Esophagus (tissue), 2 donors: ENCODE measurements at regions not wholly inside any gene's neighbourhood (a gene's known extent, or its start where the extent isn't known, plus 50 kb on each side); places are given as distances from the start of the nearest gene placed in this dataset.
"Not testable (repeated sequence)": the region's sequence is repeated elsewhere in the genome, so short reads cannot be mapped to it uniquely, and the experiment has no call there.

ENCODE experiments used
- H3K27ac ChIP-seq, 2 donors: one replicate each; pipeline ENCODE4 v1.5.1; 2013; ENCODE audit warnings: low read depth in 2 of 2, mild to moderate bottlenecking in 2 of 2, inconsistent platforms in 1 of 2, low read length in 1 of 2, moderate library complexity in 1 of 2
- H3K27me3 ChIP-seq, 2 donors: one replicate each; pipeline ENCODE4 v1.6.1; 2013; ENCODE audit warnings: low read length in 2 of 2, control low read depth in 1 of 2, mild to moderate bottlenecking in 1 of 2; ENCODE audit not compliant: insufficient read depth in 2 of 2, control insufficient read depth in 1 of 2
- H3K36me3 ChIP-seq, 2 donors: one replicate each; pipeline ENCODE4 v1.6.1; 2013; ENCODE audit warnings: low read length in 1 of 2; ENCODE audit not compliant: control insufficient read depth in 2 of 2, insufficient read depth in 2 of 2
- H3K4me1 ChIP-seq, 2 donors: one replicate each; pipeline ENCODE4 v1.6.1; 2013; ENCODE audit warnings: low read length in 1 of 2; ENCODE audit not compliant: control insufficient read depth in 2 of 2, insufficient read depth in 2 of 2
- H3K4me3 ChIP-seq, 2 donors: one replicate each; pipeline ENCODE4 v1.5.1; 2013; ENCODE audit warnings: low read length in 2 of 2, mild to moderate bottlenecking in 2 of 2, low read depth in 1 of 2, moderate library complexity in 1 of 2
- H3K9me3 ChIP-seq, 2 donors: one replicate each; pipeline ENCODE4 v1.6.1; 2013; ENCODE audit warnings: mild to moderate bottlenecking in 2 of 2, low read depth in 1 of 2, low read length in 1 of 2, moderate library complexity in 1 of 2; ENCODE audit not compliant: control insufficient read depth in 2 of 2, insufficient read depth in 1 of 2
- WGBS, 2 donors: extraction: QIAGEN DNeasy Blood & Tissue Kit; methylation state at CpG; one replicate each; pipeline ENCODE4 v1.1.7; 2013; 5-methylcytosine and 5-hydroxymethylcytosine counted together
- donor health status: healthy with polysubstance abuse.
- donor health status: Bipolar disorder and iron deficiency.

DNA sequence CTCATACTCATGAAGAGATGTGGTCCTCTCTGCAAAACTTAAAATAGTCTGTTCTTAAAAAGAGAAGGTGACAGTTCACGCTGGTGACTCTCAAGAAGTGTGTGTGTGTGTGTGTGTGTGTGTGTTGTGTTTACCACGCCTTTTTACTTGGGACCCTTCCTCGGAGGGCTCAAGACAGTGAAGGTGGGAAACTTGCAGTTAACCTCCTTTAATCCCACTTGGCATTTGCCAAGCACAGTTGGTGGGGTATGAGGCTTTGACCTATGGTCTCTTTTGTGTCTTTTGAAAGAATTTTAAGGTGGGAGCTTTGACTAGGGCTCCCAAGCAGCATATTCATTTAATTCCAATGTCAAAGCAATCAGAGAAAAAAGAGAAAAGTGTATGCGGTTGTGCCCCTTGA, 395.8 kb downstream of the TFAP2B start:
- WGBS, 2 donors, result 58 to 69% methylated on average over 4 of the region's 4 CpGs

GRCh38 chr6:51218181-51218580, 399.5 kb downstream of the TFAP2B start:
- H3K36me3 ChIP-seq, result no peaks in the 10 kb centered on the region
- WGBS, 2 donors, result 80 to 88% methylated on average over 3 of the region's 3 CpGs

More for the DNA sequence above, 395.8 kb downstream of the TFAP2B start:
- Histone ChIP-seq H3K27me3 (no peaks in the 10 kb centered on the region), H3K27ac (no peak overlapping the region), H3K4me3 (no peak overlapping the region), H3K4me1 (no peaks in the 10 kb centered on the region), H3K36me3 (no peaks in the 10 kb centered on the region), H3K9me3 (no peaks in the 10 kb centered on the region)

GRCh38 chr6:51224580-51225240, 406.0 kb downstream of the TFAP2B start:
- not testable (repeated sequence) for H3K27me3 ChIP-seq, H3K9me3 ChIP-seq, H3K4me3 ChIP-seq, H3K27ac ChIP-seq, H3K4me1 ChIP-seq, H3K36me3 ChIP-seq
- WGBS, 2 donors, result 81 to 86% methylated on average over 19 of the region's 19 CpGs

More at GRCh38 chr6:51218181-51218580, 399.5 kb downstream of the TFAP2B start:
- H3K4me3 ChIP-seq, result no peak overlapping the region
- no peaks in the 10 kb centered on the region for H3K9me3 ChIP-seq
- H3K4me1 ChIP-seq, result no peaks in the 10 kb centered on the region
- H3K27ac ChIP-seq, result no peak overlapping the region
- no peaks in the 10 kb centered on the region for H3K27me3 ChIP-seq

GRCh38 chr6:51241376-51241775, 422.7 kb downstream of the TFAP2B start:
- no peaks in the 10 kb centered on the region for H3K9me3 ChIP-seq
- H3K27me3 ChIP-seq, result no peaks in the 10 kb centered on the region
- H3K4me3 ChIP-seq, result no peak overlapping the region
- H3K36me3 ChIP-seq, result no peaks in the 10 kb centered on the region
- H3K4me1 ChIP-seq, result no peaks in the 10 kb centered on the region
- no peak overlapping the region for H3K27ac ChIP-seq

- H3K27me3 ChIP-seq, result no peaks in the 10 kb centered on the region
- no peak overlapping the region for H3K27ac ChIP-seq
These were observed 431.1 kb downstream of the TFAP2B start for GRCh38 chr6:51249798-51250197.

DNA sequence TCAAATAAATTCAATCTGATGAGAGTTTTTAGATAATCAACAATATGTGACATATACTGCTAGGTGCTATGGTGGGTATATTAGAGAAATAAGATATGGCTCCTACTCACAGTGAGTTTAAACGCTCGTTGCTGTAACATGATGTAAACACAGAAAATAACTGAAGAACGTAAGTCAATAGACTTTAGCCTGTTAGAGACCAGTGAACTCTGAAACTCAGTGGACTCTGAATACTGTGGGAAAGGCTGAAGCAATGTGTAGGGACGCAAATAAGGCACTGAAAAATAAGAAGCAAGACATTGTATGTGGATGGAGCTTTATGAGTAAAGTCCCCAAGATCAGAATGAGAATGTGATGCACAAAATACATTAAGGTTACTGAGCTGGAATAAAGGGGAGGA, 431.6 kb downstream of the TFAP2B start:
- Histone ChIP-seq H3K27ac (no peak overlapping the region), H3K4me3 (no peak overlapping the region), H3K27me3 (no peaks in the 10 kb centered on the region), H3K36me3 (no peaks in the 10 kb centered on the region), H3K9me3 (no peaks in the 10 kb centered on the region), H3K4me1 (no peaks in the 10 kb centered on the region)
- 76 to 77% methylated on average over 4 of the region's 4 CpGs for WGBS, 2 donors

More at GRCh38 chr6:51249798-51250197, 431.1 kb downstream of the TFAP2B start:
- no peaks in the 10 kb centered on the region for H3K4me1 ChIP-seq
- H3K4me3 ChIP-seq, result no peak overlapping the region
- no peaks in the 10 kb centered on the region for H3K36me3 ChIP-seq
- no peaks in the 10 kb centered on the region for H3K9me3 ChIP-seq

- H3K27me3 ChIP-seq, result no peaks in the 10 kb centered on the region
- WGBS, 2 donors, result 75 to 77% methylated on average over 2 of the region's 2 CpGs
- H3K9me3 ChIP-seq, result no peaks in the 10 kb centered on the region
- H3K36me3 ChIP-seq, result no peaks in the 10 kb centered on the region
- no peak overlapping the region for H3K4me3 ChIP-seq
- no peaks in the 10 kb centered on the region for H3K4me1 ChIP-seq
- H3K27ac ChIP-seq, result no peak overlapping the region
These were observed 439.3 kb downstream of the TFAP2B start for GRCh38 chr6:51257938-51258337.

GRCh38 chr6:51260003-51260402, 441.3 kb downstream of the TFAP2B start:
- H3K4me1 ChIP-seq, result no peaks in the 10 kb centered on the region
- no peak overlapping the region for H3K27ac ChIP-seq
- no peak overlapping the region for H3K4me3 ChIP-seq
- 74 to 76% methylated on average over 3 of the region's 3 CpGs for WGBS, 2 donors
- H3K9me3 ChIP-seq, result no peaks in the 10 kb centered on the region
- H3K36me3 ChIP-seq, result no peaks in the 10 kb centered on the region
- H3K27me3 ChIP-seq, result no peaks in the 10 kb centered on the region

- peaks cover 0 to 2% of the 10 kb centered on the region in 2 donors for H3K27me3 ChIP-seq
- no peak overlapping the region for H3K27ac ChIP-seq
- H3K4me1 ChIP-seq, result no peaks in the 10 kb centered on the region
- H3K4me3 ChIP-seq, result no peak overlapping the region
- 77 to 79% methylated on average over 5 of the region's 5 CpGs for WGBS, 2 donors
- no peaks in the 10 kb centered on the region for H3K9me3 ChIP-seq
- H3K36me3 ChIP-seq, result no peaks in the 10 kb centered on the region
These were observed 443.0 kb downstream of the TFAP2B start for GRCh38 chr6:51261691-51262090.

DNA sequence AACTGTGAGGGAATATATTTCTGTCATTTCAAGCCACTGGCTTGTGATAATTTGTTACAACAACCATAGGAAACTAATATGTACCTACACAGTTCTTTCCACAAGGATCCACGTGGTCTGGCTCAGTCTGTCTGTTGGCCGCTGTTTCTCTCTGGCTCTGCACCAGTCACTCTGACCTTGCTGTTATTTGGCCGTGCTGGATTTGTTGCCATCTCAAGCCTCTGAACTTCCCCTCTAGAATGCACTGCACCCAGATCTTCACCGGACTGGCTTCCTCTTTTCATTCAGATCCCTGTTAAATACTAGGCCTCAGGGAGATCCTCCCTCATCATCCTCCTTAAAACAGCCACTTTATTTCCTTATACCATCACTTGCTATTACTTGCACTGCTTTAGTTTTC, 446.8 kb downstream of the TFAP2B start:
- 57 to 65% methylated on average over 4 of the region's 4 CpGs for WGBS, 2 donors

More for the DNA sequence above, 446.8 kb downstream of the TFAP2B start:
- Histone ChIP-seq H3K4me3 (no peak overlapping the region), H3K4me1 (no peaks in the 10 kb centered on the region), H3K27ac (no peak overlapping the region), H3K36me3 (no peaks in the 10 kb centered on the region), H3K27me3 (peaks cover 0 to 2% of the 10 kb centered on the region in 2 donors), H3K9me3 (no peaks in the 10 kb centered on the region)
